ENCODE measurements at regions not wholly inside any gene's neighbourhood (a gene's known extent, or its start where the extent isn't known, plus 50 kb on each side); places are given as distances from the start of the nearest gene placed in this dataset.

DNA sequence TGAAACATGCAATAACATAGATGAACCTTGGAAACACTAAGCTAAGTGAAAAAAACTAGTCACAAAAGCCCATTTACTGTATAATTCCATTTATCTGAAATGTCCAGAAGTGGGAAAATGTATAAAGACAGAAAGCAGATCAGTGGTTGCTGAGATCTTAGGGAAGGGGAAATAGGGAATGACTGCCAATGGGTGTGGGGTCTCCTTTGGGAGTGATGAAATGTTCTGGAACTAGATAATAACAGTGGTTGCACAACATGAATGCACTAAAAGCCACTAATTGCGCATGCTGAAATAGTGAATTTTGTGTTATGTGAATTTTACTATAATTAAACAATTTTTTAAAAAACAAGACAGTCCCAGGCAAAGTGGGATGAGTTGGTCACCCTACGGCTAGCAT lies 472.8 kb downstream of the CCDC171 start:
- DNase-seq (ENCODE audit: low spot score), result no peak

DNA sequence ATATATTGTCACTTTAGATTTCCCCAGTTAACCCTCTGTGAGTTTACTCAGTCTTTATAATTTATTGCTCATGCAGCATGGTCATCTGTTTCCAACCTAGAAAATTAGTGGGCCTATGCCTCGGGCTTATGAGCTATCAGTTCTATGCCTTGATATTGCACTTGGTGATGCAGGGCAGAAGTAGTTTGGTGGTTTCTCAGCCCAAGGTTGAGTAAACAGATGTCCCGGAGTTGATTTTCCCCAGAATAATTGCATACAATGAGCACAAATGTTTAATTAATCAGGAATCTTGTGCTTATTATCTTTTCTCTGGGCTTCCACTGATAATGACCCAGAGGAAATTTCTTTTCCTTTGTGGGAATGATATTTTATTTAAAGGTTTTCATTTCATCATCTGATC lies 474.0 kb downstream of the CCDC171 start:
- DNase-seq (ENCODE audit: low spot score), result no peak

DNA sequence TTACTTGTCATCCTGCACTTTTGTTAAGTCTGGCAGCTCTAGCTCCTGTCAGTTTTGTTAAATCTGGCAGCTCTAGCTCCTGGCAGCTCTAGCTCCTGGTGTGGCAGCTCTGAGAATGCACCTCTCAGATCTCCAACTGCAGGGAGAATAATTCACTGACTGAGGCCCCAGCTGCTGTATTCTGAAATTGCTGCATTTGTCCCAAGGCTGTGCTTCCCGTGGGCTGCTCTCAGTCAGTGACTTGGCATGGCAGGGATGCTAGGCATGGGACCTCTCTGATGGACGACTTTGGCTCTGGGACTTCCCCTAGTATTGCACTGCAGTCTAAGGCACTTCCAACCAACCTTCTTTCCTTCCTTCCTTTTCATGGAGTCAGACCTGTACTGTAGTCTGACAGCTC lies 475.7 kb downstream of the CCDC171 start:
- DNase-seq (ENCODE audit: low spot score), result no peak

DNA sequence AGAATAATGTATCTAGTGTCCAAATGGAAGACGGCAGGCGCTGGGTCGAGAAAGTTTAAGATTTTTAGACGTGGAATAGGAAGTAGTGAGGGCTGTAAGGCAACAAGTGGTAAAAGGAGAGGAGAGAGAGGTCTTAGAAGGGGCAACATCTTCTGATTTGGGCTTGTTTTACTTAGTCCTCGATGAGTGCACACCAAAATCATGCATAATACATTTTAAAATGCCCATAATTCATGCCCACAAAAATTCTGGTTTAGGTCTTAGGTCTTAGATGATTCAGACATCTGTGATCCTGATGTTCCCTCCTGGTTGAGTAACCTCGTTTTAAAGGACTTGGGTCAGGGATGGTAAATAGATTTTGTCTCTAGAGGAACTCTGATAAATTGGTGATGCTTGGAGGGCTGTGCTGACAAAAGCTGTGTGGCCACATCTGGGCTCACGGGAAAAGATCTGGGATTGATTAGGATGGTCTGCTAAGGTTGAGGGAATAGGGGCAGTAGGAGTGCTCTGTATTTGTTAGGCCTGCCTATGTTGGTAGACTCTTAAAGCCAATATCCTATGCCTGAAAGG lies 476.3 kb downstream of the CCDC171 start:
- no peak for DNase-seq (ENCODE audit: low spot score)

DNA sequence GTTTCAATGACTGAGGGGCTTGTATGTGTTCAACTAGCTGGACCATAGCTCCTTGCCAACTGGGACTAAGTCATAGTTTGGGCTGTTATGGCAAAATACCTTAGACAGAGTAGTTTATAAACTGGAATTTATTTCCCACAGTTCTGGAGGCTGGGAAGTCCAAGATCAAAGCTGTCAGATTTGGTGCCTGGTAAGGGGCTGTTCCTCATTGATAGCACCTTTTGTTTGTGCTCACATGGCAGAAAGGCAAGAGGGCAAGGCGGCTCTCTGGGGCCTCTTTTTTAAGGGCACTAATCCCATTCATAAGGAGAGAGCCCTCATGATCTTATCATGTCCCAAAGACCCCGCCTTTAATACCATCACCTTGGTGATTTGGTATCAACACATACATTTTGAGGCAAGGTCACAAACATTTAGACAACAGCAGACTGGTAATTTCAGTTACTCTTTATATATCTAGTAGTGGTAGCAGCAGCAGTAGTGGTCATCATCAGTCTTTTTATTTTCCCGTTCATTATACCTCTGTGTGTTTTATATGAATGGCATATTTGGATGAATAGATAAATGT lies 477.0 kb downstream of the CCDC171 start:
- no peak for DNase-seq (ENCODE audit: low spot score)

DNA sequence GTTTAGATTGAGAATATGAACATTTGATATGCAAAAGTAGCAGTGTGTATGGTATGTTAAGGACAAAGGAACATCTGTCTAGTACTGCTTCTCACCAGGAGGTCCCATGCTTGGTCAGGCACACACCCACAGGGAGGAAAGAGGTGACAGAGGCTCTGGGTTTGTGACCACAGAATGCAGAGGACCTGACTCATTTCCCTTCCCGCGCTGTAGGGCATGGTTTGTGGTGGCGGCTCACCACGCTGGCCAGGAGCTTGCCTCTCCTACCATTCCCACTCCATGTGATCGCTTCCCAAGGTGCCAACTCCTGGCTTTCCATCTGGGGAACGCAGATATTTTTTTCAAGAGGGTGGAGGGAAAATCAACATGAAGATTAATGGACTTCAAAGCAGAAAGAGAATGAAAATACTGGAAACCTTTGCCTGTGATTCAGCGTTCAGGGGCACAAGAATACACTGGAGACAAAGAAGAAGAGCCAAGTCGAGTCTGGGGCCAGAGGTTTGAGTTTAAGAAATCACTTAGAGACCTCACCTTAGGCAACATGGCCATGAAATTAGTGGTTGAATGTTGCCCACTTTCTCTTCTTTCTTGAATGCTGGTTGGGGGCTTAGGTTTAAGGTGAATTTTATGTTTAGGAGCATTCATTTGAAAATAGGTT lies 477.8 kb downstream of the CCDC171 start:
- no peak for DNase-seq (ENCODE audit: low spot score)

DNA sequence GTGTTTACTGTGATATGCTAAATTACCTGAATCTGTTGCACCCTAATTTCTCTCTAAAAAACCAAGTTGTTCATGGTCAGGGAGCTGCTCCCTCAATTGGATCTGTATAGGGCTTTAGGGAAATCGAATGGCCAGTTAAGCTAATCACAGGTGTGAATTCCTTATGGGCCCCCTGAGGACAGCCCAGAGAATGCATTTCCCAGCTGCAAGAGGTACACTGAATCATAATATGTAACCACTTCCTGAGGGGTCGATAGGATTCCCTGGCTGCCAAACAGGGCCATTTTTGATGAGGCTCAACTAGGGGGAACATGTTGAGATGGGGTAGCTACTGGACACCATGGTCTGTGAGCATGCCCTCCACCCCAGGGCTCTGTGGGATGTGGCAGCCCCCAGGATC lies 478.6 kb downstream of the CCDC171 start:
- no peak for DNase-seq (ENCODE audit: low spot score)

DNA sequence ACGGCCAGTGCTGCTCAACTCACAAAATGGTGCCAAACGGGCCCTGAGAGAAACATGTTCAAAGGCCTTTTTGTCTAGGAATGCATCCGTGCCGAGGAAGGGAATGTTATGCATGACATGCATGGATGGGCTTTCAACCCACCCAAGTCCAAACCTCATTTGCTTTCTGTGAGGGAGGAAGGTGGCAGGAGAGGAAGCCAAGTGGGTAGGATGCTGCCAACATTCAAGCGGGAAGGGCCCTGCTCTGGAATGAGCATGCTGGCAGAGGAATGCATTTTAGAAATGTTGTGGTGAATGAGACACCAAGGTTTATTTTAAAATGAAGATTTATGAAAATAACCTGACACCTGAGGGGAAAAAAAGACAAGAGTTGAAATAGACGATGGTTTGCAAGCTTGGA lies 479.1 kb downstream of the CCDC171 start:
- no peak for DNase-seq (ENCODE audit: low spot score)

DNA sequence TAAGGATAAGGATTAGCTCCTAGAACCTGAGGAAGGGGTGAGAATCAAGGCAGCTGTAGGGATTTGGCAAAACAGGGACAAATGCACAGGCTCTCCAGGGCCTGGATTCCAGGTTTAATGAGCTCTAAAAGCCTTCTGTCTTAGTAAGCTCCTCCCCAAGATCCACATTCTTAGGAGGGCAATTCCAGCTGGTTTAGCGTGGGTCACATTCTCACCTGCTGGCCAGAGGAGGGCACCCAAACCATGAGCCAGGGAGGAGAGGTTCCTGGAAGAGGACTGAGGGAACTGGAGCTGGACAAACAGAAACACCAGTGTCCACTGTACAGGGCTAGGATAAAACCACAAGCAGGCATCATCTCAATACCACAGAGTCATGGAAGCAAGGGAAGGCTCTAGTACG lies 480.0 kb downstream of the CCDC171 start:
- DNase-seq (ENCODE audit: low spot score), result peak; percentile 9

DNA sequence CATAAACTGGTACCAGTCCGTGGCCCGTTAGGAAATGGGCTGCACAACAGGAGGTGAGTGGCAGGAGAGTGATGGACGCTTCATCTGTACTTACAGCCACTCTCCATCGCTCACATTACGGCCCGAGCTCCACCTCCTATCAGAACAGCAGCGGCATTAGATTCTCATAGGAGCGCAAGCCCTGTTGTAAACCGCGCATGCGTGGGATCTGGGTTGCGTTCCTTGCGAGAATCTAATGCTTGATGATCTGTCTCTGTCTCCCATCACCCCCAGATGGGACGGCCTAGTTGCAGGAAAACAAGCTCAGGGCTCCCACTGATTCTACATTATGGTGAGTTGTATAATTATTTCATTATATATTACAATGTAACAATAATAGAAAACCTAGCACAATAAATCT lies 480.4 kb downstream of the CCDC171 start:
- DNase-seq (ENCODE audit: low spot score), result no peak

DNA sequence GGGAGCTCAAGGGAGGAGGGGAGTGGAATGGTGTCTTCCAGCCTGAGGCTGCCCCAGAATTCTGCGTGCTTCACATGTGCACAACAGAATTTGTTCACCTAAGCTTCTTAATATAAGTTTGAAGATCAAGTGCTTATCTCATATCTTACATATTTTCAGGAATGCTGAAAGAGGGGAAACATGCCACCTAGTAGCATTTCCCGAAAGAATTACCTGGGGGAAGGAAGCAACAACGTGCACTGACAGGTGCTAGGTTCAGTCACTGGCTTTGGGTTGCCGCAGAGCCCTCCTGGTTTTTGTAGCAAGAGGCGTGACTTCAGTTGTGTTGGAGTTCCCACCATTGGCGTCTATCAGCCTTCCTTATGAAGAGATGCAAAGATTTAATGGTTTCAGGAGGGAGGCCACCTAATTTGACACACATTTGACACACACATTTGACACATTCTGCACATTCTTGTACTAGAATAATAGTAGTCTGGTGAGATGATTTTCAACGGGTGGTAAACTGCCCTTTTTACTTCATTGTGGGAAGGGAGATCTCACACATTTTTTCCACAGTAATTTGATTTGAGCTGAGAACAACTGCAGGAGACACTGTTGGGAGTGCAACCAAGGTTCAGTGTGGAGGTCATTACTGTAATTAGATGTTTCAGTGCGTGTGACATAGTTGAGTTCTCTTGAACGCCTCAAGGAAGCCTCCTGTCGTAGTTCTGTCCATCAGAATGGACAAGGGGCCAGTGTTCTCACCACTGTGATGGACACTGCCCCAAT lies 481.3 kb downstream of the CCDC171 start:
- no peak for DNase-seq (ENCODE audit: low spot score)

DNA sequence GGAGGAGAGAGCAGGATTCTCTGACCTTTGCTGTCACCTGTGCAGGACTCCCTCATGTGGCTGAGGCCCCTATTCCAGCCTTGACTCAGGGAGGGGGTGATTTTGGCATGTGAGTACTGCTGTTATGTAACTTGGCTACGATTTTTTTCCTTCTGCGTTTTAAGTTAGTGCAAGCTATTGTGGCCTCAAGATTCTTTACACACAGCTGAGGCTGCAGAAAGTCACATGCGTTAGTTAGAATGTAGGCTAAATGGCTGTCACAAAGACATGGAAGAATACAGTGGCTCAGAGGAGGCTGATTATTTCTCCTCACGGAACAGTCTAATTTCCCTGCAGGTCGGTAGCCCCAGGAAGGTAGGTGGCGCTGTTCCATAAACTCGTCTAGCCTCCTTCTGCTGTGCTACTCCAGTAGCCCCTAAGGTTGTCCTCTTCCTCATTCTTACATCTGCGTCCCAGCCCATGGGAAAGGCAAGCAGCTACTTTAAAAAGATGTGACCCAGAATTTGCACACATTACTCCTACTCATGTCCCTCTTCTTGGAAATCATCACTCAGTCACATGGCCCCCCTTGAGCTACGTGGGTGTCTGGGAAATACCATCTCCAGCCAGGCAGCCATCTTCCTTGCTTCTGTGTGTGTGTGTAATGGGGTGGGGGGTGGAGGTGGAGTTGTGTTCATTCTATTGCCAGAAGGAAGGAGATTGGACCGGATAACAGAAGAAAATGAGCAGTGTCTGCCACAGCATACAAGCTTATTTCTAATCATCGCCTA lies 486.6 kb downstream of the CCDC171 start:
- DNase-seq (ENCODE audit: low spot score), result peak; percentile 75

DNA sequence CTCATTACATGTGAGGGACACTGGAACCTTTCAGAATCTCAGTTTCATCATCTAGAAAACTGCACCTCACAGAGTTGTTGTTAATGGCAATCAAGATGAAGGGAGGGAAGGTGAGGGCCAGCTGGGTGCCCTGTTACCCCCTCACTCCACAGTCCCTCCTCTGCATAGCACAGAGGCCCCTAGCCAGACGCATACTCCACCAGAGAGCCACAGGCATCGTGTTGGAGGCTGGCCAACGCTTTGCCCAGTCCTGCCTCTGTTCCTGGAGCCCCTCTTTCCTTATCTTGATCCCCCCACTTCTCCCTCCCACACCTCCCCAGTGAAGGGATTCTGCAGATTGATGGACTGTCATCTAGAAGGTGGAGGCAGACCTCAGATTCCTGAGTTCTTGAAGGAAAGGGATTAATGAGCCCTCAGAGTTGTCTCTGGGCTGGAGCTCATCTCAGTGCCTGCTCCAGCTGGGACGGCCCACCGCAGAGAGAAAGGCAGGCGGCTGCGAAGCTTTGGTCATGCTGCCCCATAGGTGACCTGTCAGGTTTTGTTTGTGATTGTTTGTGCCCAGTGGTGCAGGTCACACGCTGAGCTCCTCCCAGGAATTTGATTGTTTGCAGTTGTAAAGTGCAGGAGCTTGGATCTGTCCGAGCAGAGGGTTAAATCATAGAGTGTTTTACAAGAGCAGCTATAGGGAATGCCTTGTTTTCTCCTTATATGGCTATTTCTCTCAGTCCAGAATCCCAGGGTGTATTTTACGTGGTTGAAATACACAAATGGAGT lies 487.3 kb downstream of the CCDC171 start:
- DNase-seq (ENCODE audit: low spot score), result peak; percentile 22

DNA sequence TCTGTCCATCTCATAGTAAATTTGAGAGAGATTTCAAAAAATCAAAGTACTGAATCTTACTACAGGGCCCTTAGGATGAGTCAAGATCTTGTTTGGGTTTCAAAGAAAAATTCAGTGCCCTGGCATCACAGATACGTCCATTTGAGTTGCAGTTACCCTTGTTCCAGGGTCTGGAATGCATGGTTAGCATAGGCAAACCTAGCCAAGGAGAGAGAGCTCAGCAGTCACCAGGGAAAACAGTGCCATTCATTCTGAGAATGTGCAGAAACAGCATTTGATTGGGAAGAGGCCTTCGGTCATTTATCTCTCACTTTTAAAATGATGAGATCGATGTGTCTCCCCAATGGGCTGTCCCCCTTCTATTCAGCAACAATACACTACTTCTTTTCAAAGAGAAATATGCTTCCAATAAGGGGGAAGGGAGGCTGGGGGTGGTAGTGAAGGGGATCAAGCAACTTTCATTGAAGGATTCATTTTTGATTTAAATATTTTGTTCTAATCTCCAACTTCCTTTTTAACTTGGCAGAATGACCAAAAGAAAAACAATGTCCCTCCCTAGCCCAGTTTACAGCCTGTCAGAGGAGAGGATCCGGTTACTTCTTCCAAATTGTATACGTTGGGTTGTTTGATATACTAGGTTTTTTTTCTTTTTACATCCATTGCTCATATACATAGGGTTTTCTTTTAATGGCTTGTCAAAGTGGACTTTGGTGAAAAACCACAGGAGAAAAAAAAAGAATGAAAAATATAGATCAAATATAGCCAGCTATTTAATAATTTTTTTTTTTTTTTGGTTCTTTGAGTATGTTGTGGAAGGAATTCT lies 491.1 kb downstream of the CCDC171 start:
- no peak for DNase-seq (ENCODE audit: low spot score)

DNA sequence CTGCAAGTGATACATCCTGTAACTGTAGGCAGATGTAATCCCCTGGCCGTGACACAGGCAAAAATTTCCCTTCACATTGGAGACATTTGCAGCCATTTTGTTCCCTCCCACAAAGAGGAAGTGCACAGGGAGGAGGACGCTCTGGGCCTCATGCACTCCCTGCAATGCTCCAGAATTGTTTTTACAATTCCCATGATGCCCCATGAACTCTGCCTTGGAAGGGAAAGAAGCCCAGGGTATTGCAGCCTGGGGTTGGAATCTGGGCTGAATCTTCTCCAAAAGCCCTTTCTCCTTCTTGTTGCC lies 491.7 kb downstream of the CCDC171 start:
- DNase-seq (ENCODE audit: low spot score), result no peak

DNA sequence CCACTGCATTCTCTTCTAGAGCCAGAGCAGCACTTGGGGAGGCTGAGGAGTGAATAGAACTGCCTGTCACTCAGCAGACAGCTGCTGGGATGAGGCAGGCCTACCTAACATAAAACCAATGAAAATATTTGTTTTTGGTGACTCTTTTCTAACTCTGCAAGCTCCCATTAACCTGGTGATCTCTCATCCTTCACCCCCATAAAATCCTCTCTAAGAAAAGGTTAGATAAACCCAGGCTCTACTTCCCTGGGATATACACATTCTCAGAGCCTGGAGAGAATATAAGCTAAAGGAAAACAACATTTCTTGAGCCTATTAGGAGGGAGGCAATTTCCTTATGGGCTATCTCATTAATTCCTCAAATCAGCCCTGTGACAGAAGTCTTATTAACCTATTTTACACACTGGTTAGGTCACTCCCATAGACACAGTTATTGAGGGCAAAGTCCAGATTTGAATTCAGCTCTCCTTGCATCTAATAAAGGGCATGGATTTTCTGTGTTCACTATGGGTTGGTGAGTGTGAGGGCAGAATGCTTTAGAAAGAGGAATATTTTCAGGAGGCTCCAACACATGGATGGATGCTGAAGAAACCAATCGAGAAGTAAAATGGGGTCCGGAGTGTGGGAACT lies 492.9 kb downstream of the CCDC171 start:
- DNase-seq (ENCODE audit: low spot score), result no peak

DNA sequence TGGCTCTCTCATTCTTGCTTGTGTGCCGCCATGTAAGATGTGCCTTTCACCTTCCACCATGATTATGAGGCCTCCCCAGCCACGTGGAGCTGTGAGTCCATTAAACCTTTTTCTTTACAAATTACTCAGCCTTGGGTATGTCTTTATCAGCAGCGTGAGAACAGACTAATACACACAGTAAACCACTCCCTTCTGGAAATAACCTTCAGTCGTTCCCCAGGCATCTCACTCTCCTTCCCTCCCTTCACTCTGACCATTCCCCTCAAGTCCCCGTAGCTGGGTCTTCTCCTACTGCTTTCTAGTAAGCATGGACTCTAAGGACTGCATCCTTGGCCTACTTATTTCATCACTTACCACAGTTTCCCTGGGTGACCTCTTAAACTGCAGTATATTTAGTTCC lies 493.9 kb downstream of the CCDC171 start:
- DNase-seq (ENCODE audit: low spot score), result no peak

DNA sequence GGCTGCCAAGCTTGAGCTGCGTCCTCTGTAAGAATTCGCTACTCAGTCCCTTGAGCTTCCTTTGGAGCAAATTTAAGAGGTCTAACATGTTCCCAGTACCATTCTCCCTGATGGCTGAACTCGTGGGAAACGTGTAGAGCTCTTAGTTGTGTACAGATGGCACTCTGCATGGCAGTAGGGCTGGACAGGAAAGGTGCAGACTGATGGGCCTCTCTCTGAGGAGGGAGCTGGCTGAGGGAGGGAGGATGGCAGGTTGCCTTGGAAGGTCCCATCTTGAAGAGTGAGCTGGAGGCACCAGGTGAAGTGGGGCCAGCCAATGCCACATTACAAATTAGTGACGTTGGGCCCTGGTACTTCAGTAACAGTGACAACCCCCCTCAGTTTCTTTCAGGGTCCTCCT lies 495.3 kb downstream of the CCDC171 start:
- no peak for DNase-seq (ENCODE audit: low spot score)

DNA sequence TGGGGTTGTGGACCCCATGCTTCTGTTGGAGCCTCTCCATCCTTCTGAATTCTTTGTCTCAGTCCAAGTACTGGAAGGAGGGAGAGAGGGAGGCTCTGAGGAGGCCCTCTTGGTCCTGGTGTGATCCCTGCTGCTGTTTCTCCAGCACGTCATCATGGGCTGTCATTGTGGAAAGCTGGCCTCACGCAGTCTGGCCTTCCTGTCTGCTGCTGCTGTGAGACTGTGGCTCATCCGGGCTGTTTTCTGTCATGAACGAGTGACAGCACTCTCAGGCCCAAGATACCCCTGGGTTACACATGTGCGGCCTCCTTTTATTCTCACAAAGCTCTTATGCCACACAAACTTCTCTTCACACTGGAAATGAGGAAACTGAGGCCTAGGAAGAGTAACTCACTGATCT lies 499.3 kb downstream of the CCDC171 start:
- DNase-seq (ENCODE audit: low spot score), result peak; percentile 1

Data from SK-N-DZ (cell line).